ENCODE measurements at regions not wholly inside any gene's neighbourhood (a gene's known extent, or its start where the extent isn't known, plus 50 kb on each side); places are given as distances from the start of the nearest gene placed in this dataset.

DNA sequence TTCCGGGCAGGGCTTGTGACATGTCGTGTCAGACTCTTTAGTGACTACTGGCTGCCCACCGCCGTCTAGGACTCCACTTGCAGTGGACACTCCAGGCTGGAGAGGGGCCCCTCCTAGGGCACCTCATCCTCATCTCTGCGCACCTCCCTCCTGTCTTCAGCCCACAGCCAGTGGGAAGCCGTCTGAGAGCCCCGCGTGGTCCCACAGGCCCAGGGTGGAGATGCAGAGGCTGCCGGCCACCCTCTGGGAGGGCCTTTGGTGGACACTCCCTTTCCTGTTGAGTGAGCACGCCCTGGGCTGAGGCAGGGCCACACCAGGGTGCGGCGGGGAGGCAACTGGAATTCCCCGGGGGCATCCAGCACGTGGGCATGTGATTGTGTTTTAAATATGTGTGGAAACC, 80.5 kb downstream of the IRX2 start (continued):
- TF ChIP-seq KDM4A (IDR thresholded peaks at IDR 0.05; ENCODE audit: low read depth, low read length, severe bottlenecking) (no peak), RBBP5 (IDR thresholded peaks at IDR 0.05; ENCODE audit: borderline replicate concordance, low read depth, low read length) (no peak), FOSL1 (IDR thresholded peaks at IDR 0.05; ENCODE audit: insufficient read depth, low read depth, low read length) (no peak), KDM1A (IDR thresholded peaks at IDR 0.05; ENCODE audit: borderline replicate concordance, low read length) (no peak), TEAD4 (IDR thresholded peaks at IDR 0.05; ENCODE audit: low read depth, low read length) (no peak)
- TF ChIP-seq, protein P1, sequence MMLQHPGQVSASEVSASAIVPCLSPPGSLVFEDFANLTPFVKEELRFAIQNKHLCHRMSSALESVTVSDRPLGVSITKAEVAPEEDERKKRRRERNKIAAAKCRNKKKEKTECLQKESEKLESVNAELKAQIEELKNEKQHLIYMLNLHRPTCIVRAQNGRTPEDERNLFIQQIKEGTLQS (IDR thresholded peaks at IDR 0.05; ENCODE audit: insufficient read depth, low read depth, low read length): no peak

Data from H1 (cell line).